HG03135 (cell line): ENCODE measurements at regions not wholly inside any gene's neighbourhood (a gene's known extent, or its start where the extent isn't known, plus 50 kb on each side); places are given as distances from the start of the nearest gene placed in this dataset.
"Not testable (repeated sequence)": the region's sequence is repeated elsewhere in the genome, so short reads cannot be mapped to it uniquely, and the experiment has no call there.

Experiments used
- ATAC-seq: cut with Tn5 transposase; IDR thresholded peaks from one replicate; pipeline ENCODE4 v1.9.1; 2021; ENCODE audit warnings: mild to moderate bottlenecking, moderate library complexity; ENCODE audit not compliant: unreplicated experiment

- no peak for ATAC-seq
These were observed 83.9 kb upstream of the ITGB1 start for GRCh38 chr10:33041783-33042437.

GRCh38 chr10:33040436-33040835 lies 82.4 kb upstream of the ITGB1 start:
- ATAC-seq: no peak

GRCh38 chr10:33039181-33039580 lies 81.2 kb upstream of the ITGB1 start:
- ATAC-seq: no peak

DNA sequence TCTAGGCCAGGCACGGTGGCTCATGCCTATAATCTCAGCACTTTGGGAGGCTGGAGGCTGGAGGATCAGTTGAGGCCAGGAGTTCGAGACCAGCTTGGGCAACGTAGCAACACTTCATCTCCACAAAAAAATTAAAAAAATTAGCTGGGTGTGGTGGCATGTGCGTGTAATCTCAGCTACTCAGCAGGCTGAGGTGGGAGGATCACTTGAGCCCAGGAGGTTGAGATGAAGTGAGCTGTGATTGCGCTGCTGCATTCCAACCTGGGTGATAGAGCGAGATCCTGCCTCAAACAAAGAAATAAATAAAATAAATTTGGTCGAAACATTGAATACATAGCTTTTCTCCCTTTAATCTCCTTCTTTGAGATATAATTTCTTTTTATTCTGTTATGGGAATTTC lies 80.6 kb upstream of the ITGB1 start:
- ATAC-seq: no peak

DNA sequence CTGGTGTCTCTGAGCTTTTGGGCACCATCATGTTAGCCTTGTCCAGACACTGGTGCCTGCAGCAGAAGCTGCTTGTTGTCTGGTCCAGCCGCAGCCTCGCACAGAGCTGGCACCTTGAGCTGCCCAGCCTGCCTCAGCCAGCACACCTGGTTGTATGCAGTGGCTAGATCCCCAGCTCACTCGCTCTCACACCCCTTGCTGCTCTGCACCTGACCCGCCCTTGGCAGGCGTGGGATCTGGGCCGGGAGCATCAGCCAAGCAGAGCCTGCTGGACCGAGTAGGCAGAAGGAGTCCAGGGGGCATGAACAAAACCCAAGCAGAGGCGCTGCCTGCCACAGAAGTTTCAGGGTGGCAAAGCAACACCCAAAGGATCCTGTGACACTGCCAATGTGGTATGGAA lies 79.7 kb upstream of the ITGB1 start:
- no peak for ATAC-seq

DNA sequence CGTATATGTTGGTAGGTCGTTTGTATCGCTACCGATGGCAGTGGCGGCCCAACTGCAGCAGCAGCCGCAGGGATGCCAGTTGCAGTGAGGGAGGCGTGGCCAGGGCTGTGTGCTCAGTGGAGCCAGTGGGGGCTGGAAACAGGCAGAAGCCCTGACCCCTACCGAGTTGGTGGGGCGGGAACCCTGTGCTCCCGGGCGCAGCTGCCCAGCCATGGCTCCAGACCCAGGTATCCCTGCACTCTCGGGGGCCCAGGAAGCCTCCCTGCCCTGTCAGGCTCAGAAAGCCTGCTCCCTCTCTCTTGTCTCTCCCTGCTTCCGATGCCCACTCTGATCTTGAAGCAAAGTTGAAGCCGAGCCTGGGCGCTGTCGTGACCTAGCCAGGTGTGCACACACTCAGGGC lies 78.6 kb upstream of the ITGB1 start:
- no peak for ATAC-seq

DNA sequence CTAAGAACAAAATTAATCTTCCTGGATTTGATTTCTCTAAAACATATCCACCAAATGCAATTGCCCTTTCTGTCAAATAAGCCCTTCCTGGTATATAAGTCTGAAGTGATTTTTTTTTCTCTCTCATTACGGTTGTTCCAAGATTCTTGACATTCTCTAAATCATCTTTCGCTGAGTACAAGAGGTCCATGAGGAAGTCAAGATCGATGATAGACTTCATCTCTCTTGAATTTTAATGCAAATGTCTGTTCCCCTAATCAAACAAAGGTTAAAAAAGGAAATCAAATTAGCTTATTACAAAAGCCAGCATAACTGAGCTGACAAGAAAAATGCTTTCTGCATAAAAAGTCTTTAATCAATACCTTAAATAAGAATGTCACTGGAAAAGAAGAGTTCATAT lies 77.4 kb upstream of the ITGB1 start:
- no peak for ATAC-seq

DNA sequence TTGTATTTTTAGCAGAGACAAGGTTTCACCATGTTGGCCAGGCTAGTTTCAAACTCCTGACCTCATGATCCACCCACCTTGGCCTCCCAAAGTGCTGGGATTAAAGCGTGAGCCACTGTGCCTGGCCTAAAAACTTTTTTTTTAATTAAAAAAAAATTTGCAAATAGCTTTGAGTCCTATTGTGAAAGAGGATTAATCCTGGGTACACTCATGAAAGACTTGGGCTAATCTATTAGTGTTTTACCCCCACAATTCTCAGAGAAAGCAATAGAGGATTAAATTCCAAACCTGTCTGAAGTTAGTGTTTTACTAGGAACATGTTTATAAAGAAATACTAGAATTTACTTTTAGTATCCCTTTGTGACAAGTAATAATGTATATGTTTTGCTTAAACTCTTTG lies 76.9 kb upstream of the ITGB1 start:
- no peak for ATAC-seq

DNA sequence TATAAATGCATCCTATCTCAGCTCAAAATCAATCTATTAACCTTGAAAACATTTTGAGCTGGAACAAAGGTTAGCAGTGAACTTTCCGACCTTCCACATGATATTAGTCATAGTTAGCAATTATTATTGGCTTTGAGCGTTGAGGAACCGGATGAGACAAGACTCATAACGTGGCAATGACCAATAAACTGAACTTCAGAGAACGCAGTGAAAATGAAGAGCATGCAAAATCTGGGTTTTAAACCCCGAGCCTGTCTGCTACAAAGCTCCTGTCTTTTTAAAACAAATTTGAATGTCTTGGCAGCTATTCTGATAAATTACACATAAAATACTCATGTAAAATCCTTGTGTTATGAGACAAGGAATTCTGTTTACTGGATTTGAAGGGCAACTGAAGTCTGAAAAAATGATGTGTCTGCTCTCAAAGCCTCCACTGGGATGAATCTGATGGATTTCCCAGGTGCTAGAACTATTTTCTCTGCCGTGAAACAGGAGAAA lies 74.7 kb upstream of the ITGB1 start:
- no peak for ATAC-seq

GRCh38 chr10:33031815-33032653 lies 74.0 kb upstream of the ITGB1 start:
- ATAC-seq: no peak

DNA sequence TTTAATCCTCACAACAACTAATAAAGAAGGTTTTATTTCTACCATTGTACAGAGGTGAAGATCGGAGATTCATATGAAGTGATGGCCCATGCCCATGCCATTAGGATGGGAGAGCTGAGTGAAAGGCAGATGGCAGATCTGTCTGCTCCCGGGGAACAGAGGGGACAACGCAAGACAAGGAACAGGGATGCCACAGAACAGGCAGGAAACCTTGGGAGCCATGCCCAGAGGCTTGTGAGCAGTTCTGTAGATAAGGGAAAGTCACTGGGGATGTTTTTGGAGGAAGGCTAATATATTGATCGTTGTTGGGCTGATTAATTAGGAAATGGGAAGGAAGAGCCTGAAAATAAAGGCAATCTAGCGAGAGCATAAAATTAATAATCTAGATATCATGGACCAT lies 73.1 kb upstream of the ITGB1 start:
- no peak for ATAC-seq

DNA sequence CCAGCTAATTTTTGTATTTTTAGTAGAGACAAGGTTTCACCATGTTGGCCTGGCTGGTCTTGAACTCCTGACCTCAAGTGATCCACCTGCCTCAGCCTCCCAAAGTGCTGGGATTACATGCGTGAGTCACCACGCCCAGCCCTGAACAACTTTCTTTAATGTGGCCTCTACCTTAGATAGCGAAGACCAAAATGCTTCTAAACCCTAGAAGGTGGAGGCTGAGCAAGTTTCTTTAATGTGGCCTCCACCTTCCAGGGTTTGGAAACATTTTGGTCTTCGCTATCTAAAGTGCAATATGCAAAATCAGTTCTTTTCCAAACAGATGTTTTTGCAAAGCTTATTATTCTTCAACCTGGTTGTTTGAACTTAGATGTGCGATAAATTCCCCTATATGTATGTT lies 70.5 kb upstream of the ITGB1 start:
- not testable (repeated sequence) for ATAC-seq

- ATAC-seq: no peak
These were observed 69.1 kb upstream of the ITGB1 start for GRCh38 chr10:33027088-33027487.

DNA sequence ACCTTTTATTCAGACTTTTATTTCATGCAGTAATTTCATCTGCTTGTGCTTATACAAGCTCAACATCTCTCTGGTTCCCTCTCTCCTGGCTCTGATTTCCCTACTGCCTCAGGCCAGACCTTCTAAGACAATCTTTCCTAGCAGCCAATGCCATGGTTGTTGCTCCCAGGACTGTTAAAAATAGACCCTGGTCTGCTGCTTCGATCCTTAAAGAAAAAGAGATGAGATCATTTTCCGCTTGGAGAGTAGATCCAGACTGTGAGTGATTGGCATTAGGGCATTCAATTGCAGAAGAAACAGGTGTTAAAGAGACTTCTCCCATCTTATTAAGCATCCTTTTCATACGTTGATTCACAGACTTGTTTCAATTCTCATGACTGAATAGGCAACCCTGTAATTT lies 68.4 kb upstream of the ITGB1 start:
- no peak for ATAC-seq

GRCh38 chr10:33025910-33026309 lies 67.9 kb upstream of the ITGB1 start:
- no peak for ATAC-seq

- no peak for ATAC-seq
These were observed 67.0 kb upstream of the ITGB1 start for GRCh38 chr10:33025039-33025438.

DNA sequence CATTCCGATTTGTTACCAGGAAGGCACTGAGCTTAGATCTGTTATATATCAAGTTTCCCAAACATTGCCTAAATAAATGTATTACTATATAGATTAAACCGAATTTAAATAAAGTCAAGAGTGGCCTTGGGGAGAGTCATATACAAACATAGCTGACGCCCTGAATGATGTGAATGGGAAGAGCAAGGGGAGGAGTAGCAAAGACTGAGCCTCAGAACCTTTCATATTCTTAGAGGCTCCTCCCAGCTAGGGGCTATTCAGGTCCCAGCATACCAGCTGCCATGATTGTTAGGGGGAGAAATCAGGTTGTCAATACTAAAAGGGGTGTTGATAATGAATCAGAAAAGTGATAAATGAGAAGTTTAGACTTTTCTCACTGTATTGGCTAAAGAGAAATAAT lies 64.7 kb upstream of the ITGB1 start:
- ATAC-seq: no peak

- ATAC-seq: no peak
These were observed 64.1 kb upstream of the ITGB1 start for GRCh38 chr10:33022090-33022489.

DNA sequence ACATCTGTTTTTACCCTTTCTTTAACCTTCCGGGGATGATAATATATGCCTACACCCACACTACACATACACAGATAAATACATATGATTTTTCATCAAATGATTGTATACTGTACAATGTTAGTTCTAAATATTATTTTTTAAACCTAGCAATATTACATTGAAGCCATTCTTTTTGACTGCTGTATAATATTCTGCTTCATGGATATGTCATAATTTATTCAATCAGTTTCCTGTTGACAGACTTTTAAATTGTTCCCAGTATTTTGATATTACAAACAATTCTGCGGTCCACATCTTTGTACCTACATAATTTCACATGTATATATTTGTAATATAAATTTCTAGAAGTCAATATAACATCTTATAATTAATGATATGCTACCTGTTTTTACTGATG lies 59.0 kb upstream of the ITGB1 start:
- no peak for ATAC-seq

GRCh38 chr10:33015761-33016547 lies 57.9 kb upstream of the ITGB1 start:
- no peak for ATAC-seq

DNA sequence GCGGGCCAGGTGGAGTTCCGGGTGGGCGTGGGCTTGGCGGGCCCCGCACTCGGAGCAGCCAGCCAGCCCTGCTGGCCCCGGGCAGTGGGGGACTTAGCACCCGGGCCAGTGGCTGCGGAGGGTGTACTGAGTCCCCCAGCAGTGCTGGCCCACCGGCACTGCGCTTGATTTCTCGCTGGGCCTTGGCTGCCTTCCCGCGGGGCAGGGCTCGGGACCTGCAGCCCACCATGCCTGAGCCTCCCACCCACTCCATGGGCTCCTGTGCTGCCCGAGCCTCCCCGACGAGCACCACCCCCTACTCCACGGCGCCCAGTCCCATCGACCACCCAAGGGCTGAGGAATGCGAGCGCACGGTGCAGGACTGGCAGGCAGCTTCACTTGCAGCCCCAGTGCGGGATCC lies 55.3 kb upstream of the ITGB1 start:
- not testable (repeated sequence) for ATAC-seq

DNA sequence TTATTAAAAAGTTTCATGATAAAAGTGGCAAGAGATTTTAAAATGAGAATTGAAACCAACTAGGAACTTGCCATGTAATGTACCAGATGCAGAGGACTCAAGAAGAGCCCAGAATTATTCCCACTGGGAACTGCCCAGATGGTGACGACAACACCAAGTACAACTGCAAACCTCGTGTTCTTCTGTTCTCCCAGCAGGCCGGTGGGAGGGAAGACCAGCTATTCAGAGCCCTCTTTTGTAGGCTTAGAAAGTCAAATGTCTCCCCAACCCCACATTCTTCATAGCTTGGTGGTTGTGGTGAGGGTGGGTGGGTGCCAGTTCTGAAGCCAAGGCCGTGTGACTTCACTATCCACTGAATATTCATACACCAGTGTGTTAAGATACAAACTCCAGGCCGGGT lies 54.3 kb upstream of the ITGB1 start:
- ATAC-seq: no peak
